HG03571 (cell line): ENCODE measurements at regions not wholly inside any gene's neighbourhood (a gene's known extent, or its start where the extent isn't known, plus 50 kb on each side); places are given as distances from the start of the nearest gene placed in this dataset.

ENCODE experiments used
- ATAC-seq: cut with Tn5 transposase; IDR thresholded peaks from one replicate; pipeline ENCODE4 v1.9.1; 2021; ENCODE audit not compliant: unreplicated experiment

DNA sequence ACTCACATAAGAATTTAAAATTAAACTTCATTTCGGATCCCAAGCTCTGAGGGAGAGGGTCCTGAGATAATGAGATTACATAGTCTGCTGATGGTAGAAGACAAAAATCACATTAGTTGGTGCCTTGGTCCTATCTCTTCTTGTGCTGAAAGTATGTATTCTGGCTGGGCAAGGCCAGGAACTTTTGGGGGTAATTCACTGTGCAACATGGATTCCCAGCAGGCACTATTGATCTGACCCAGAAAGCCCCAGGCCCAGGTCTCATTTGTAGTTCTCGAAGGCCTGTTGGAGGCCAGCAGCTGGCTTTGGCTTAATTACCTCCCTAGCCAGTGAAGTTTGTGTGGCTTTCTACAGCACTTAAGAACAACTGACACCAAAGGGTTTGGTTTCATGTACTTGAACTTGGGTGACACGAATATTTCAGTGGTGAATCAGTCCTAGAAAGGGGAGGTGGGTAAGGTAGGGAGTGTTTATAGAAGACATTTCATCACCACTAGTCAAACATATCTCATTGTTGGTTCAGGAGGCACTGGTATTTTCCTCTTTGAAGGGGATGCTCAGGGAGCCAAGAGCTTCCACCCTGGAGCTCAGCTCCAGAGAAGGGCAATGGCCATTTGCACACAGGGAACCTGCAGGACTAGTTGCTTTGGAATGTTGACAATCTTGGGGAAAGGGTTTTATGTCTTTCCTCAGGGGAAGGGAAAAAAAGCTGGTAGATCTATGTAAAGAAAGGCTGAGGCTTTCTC lies 217.8 kb downstream of the OSR1 start:
- ATAC-seq: no peak

DNA sequence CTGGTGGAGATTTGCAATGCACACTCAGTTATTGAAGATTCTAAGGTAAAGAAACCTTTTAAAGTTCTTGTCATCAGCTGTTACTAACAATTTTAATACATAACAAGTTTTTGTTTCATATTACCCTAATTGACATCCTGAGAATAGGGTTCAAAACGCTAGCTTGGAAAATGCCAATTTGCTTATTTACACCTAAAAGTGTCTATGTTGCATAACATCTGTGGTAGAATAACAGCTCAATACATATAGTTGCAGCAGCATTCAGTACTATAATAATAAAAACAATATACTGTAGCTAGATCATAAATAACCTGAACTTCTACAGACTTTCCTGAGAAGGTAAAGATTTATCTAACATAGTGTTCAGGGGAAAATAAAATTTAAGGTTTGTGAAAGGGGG lies 219.0 kb downstream of the OSR1 start:
- no peak for ATAC-seq

DNA sequence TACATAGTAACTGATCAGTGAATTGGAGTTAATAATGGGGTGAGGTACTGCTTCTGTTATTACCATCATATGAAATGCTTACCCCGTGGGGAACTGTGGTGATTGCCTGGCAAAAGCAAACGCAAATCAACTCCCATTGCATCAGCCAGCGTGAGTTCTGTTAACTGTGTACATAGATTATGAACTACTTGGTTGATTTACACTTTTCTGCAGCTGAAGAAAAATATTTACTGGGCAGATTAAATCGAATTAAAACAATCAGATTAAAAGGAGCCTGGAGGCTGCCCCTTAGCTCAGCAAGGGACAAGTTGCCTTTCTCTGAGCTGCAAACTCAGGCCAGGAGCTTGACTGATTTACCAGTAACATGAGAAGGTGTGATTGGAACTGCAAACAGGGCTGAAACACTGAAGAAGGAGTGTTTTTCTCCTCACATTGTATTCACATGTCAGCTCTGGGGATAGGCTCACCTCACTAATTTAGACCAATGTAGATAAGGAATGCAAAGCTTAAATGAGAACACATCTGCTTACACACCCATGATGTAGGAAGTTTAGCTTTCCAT lies 220.1 kb downstream of the OSR1 start:
- no peak for ATAC-seq

DNA sequence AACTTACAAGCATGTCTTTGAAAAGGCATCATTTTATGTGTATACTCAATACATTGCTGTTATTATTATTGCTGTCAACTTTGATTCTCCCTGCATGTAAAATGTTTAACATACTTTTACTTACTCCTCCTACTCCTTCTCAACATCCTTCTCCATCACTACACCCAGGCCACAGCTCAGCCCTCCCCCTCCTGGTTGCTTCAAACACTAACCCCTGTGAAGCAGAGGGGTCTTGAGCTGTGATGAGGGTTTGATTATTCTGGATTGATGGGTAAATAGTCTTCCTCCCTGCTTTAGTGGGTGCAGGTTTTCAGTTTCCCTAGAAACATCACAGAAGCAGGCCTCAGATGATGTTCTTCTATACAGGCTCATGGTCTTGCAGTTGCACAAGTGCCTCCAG lies 221.0 kb downstream of the OSR1 start:
- no peak for ATAC-seq

DNA sequence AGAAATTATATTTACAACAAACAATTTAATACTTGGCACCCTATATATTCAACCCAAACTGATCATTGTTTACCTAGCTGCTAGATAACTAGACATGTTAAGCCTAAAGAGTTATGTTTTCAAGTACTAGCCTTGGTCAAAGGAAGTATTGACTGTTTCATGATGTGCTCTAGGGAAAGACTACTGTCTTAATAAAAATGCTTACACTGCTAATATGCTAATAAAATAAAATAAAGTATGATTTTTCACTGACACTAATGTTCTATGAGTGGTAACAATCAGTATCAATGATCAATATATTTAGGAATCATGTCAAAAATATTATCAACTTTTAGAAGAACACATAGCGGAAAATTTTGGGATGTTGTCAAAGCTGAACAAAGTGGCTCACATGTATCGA lies 225.5 kb downstream of the OSR1 start:
- no peak for ATAC-seq

DNA sequence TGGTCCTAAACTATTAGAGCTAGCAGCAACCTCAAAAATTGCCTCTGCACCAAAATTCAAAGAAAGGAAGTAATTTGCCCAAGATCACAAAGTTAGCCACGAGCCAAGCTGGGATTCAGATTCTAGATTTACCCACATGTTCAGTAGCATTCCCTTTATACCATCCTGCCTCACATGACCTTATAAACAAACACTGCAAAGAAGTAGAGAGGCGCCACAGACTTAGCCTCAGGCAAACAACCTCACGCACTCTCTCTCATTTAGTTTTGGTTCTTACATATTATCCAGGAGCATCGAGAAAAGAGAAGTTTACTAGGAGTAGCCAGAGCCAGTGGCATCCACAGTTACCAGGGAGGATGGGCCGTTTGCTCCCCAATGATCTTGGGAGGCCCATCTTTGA lies 226.6 kb downstream of the OSR1 start:
- ATAC-seq: no peak

DNA sequence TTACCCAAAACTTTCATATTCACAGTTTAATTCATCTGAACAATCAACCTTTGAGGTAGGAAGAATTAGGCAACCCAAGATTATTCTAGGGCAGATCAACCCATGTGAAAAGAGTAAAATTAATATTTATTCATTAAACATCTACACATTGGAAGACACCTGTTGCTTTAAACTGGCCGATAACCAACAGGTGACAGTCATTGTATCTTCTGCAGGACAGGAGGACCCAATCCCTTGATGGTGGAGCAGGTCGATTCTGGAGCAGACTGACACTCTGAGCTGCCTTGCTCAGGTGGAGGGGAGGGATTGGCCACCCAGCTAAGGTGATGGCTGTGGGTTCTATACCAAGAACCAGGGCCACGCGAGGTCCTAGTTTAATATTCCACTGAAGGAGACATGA lies 230.3 kb downstream of the OSR1 start:
- ATAC-seq: no peak

DNA sequence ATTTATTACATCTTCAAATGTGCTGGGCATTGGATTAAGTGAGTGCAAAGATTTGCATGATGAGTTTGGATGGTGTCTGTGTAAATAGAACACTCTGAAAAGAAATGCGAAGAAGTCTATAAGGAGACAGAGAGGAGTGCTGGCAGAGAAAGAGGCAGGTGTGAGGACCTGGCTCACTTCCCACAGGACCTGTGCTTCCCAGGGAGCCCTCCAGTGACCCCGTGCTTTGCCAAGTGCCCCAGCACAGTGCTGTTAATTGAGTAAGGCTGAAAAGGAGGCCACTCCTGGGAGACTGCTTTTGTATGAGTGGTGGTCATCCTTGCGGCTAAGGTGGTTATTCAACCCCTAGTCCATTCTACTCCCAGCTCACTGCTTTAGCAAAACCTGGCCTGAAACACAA lies 230.8 kb downstream of the OSR1 start:
- ATAC-seq: no peak

DNA sequence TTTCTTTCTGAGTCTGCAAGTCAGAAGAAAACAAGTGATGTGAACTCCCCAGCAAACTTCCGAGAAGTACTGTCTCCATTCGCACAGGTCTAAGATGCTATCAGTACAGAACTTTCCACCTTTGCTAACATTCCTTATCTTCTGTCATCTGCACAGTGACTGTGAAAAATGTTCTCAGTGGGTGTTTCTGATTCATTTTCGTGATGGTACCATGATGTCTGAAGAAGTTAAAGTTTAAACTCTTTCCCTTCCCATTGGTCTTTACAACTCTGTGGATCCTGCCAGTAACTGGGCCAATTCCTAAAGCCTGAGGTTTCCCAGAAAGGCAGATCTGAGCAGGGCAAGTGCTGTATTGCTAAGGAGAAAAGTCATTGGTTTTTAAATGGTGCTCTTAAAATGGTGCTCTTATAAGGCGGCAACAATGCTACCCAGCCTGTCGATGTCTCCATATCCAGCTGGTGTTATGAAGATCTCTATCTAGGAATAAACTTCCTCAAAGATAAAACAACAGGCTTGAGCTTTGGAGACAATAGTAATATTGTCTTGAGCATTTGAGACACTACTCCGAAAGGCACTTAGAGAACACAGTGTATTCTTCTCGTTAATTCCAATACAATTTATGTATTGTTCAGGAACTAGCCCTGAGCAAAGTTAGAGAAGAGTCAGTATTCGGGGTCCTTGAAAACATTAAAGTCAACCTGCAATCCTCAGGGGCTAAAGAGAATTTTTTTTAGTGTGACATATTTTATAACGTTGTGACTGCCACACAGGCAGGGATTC lies 232.3 kb downstream of the OSR1 start:
- no peak for ATAC-seq

DNA sequence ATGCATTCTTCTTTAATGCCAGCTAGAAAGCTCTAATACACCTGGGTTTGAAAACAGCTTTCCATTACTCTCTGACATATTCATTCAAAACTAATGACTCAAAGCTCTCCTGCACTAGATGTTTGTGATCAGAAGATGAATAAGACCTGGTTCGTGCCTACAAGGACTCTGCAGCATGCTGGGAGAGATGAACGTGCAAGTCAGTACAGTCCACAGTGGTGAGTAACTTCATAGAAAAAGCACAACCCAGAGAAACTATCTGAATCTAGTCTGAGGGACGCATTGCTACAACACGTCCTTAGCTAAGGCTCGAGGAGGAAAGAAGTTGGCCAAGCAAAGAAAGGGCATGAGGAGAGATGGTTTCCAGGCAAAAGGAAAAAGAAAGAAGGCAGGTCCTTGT lies 234.3 kb downstream of the OSR1 start:
- ATAC-seq: no peak

DNA sequence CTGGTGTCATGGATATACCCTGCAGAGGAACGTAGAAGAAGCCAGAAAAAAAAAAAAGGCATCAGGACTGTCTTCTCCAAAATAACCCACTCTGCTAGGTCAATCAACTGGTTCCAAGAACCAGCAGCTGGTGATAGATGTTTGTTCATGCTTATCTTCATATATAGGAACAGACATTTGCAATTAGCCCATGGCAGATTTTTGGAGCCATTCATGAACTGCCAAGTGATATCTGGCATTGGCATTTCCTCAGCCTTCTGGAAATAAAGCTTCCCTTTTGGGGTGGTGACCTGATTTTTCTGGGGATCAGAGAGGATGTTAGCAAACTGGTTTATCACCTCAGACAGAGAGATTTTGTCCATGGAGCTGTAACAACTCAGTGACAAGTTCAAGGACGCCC lies 234.9 kb downstream of the OSR1 start:
- ATAC-seq: no peak

DNA sequence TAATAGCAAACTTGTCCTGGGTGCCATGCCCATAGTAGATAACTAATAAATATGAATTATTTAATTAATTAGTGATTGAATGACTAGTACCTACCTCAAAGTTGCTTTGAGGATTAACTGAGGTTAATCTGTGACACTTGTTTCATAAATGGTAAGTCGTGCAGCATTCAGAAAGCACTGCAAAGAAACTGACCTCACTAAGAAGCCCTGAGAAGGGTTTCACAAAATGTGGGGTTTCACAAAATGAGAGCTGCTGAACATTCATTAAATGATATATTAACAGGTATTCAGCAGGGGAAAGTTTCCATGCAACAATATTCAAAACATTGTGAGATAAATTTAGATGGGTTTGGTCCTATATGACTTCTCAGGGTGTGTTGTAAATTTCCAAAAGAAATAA lies 236.2 kb downstream of the OSR1 start:
- no peak for ATAC-seq

DNA sequence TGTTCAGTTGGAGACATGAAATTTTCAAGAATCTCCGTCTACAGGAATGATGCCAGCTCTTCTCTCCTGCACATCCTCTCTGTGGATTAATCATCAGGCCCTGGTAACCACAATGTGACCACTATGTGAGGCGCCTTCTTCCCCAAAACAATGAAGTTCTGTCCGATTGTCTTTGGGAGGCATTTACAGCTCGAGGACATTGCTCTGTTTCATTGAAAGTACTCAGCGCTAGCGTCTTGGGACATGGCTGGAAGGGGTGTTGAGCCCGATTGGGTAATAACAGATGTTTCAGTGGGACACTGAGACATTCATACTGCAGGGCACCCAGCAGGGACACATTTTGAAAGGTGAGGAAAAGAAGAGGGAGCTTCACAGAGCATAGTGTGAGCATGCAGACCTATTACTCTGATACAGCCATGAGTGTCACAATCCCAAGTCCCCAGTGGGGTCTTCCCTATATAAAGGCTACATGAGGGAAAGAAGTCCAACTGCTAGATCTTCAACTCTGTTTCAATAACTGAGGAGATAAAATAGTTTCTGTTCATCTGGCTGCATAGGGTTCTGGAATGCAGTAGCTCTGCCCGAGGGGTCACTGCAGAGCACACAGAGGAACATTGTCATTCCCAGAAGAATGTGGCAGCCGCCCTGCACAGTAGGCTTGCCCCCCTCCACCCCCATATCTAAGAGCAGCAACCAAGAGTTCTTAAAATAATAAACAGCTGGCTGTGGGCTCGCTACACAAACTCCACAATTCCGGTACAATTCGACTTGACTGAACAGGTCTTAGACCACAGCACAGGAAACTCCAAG lies 237.3 kb downstream of the OSR1 start:
- no peak for ATAC-seq

DNA sequence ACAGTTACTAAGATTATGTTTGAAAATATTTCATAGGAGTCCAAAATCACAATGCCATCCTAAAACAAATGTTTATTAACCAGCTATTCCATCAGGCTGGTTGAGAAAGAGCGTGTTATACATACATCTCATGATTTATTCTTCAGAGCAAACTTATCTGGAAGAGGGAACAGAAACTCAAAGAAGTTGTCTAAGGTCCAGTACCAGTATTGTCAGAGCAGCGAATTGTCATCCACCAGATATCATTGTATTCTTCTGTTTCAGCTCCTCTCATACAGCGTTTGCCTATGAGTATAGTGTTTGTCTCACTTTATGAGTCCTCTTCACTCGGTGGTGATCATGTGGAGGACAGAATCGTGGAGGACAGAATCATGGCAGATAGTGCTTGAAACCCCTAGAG lies 238.2 kb downstream of the OSR1 start:
- no peak for ATAC-seq

DNA sequence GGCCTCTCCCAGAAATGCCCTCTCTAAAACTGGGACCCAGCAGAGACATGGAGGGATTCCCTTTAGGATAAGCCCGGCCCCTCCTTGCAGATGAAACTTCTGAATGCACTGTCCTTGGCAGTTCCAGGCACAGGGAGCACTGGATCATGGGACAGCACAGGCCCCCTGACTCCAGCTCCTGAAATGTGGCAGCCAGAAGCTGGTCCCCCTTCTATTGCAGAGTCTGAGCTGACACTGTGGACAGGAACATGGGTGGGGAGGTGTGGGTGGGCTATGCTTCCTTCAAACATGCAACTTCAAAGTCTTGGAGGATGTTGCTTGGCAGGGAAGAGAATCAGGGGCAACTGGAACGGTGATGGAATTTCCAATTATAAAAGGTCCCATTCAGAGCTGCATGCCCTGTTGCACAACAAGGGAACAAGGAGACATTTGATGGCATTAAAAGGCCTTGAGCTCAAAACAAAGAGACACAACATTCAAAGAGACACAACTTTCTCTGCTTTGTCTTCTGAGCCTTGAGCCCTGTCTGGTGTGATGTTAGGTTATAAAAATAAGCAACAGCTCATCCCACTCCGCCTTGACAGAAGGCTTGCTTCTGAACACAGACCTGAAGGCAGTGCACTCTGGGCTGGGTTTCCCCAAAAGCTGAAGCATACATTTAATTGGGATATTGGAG lies 239.0 kb downstream of the OSR1 start:
- ATAC-seq: no peak

DNA sequence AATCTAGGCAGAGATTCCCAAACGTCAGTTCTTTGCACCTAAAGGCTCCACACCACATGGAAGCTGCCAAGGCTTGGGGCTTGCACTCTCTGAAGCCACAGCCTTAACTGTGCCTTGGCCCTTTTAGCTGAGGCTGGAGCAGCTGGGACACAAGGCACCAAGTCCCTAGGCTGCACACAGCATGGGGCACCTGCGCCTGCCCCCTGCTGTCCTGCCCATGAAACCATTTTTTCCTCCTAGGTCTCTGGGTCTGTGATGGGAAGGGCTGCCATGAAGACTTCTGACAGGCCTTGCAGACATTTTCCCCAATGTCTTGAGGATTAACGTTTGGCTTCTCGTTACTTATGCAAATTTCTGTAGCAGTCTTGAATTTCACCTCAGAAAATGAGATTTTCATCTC lies 241.5 kb downstream of the OSR1 start:
- ATAC-seq: no peak

DNA sequence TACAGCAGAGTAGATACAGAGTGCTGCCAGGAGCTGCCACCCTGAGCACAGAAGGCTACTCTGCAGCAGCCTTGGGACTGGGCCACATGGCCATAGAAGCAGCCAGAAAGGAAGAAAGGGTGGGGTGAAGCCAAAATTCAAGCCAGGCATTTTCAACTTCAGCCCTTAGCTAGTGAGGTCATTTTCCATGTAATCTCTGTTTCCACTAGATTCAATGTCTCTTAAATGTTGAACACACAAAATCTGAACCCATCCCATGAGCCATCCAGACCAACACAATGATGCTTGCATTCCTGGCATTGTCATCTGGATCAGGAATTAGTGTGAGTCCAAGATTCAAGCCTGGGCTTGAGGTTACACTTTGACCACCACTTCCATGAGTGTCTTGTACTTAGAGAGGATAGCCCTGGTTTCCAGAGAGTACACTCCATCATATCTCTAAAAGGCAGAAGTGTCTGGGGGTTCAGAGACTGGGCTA lies 243.6 kb downstream of the OSR1 start:
- ATAC-seq: no peak

DNA sequence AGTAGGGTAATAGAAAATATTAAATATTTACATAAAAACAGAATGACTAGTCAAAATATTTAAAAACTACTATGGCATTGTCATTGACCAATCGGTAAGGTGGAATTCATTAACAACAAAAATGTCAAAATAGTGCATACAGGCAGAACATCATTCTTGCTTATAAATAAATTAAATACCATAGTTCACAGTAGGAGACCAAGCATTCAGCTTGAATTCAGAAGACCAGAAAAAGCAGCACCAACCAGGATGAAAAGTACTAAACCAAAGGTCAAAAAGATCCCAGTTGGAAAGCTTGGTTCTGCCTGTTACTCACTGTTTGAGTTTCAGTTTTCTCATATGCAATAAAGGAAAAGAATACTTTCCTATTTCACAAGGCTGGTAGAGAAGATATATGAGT lies 244.3 kb downstream of the OSR1 start:
- no peak for ATAC-seq

DNA sequence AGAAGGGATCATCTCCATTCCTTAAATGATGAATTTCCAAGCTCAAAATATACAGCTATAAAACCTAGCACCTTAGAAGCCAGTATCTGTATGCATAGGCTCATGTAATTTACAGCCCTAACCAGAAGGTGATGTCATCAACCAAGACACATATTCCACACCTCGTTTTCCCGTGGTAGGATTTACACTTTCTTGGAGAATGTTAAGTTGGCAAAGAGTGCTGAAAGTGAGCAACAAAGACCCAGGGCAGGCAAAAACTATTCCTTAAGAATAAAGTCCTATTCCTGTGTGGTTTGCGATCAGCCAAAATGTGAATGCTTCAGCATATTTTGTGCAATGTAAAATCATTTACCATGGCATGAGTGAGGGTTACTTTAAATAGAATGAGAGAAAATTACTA lies 247.1 kb downstream of the OSR1 start:
- ATAC-seq: no peak

DNA sequence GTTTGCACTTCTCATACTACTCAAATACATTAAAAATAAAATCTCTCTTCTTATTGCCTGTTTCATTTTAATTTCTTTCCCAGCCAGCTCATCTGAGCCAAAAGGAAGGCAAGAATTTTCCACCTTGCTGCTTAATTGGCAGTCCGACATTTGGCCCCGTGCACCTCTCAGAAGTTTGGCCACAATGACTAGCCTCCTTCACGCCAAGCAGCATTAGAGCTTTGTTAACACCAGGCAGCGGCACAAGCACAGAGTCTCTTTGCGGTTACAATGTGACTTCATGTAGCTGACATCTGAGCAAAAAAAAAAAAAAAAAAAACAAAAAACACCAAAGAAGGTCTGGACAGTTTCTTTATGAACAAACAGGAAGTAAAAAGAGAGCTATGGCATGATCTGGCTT lies 248.9 kb downstream of the OSR1 start:
- no peak for ATAC-seq

DNA sequence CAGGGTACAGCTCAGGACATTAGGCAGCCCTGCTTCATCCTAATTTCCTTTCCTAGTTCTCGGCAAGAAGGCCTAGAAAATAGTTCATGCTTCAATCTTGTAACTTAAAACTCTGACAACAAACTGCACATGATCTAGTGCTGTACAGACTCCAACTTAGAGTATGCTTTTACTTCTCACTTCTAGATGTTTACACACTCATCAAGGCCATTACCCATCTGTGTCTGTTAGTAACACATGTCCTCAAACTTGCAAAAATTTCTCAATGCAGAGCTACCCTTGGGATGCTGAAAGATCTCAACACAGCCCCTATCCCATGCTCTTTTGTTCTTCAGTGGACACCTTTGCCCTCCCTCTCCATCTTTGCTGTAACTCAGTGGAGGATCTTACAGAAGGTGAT lies 252.0 kb downstream of the OSR1 start:
- no peak for ATAC-seq
